ENCODE measurements at regions not wholly inside any gene's neighbourhood (a gene's known extent, or its start where the extent isn't known, plus 50 kb on each side); places are given as distances from the start of the nearest gene placed in this dataset.

DNA sequence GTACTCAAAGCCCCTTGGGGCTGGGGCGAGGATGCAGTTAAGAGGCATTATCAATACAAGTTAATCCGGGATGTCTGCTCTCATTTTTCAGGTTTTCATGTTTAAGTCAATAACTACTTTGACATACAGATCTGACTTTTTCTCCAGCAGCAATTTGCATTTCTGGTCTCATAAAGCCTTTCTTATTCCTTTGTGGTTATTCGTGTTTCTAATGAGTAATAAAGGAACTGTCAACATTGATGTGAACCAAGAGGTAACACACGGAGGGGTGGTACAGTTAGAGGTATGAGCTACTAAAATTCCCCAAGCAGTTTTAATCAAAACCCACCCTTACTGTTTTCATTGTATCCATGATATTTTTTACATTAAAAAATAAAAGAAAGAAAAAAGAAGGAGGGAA, 138.0 kb upstream of the NFIB start:
- H3K9me3 Mint-ChIP-seq: no peaks in the 10 kb centered on the region
- DNase-seq (ENCODE audit: extremely low spot score, unreplicated experiment): no peak
- peaks cover 8% of the 10 kb centered on the region for H3K4me1 Mint-ChIP-seq (ENCODE audit: unreplicated experiment)
- H3K36me3 Mint-ChIP-seq: no peaks in the 10 kb centered on the region
- H3K27me3 Mint-ChIP-seq: no peaks in the 10 kb centered on the region
- no peak overlapping the region for H3K27ac Mint-ChIP-seq
- H3K4me3 Mint-ChIP-seq: no peak overlapping the region
- TF ChIP-seq CTCF (conservative IDR thresholded peaks at IDR 0.05): no peak

GRCh38 chr9:14447103-14447502, 133.2 kb upstream of the NFIB start:
- H3K4me3 Mint-ChIP-seq: no peak overlapping the region
- DNase-seq (ENCODE audit: extremely low spot score, unreplicated experiment): no peak
- no peak overlapping the region for H3K27ac Mint-ChIP-seq
- no peaks in the 10 kb centered on the region for H3K27me3 Mint-ChIP-seq
- no peaks in the 10 kb centered on the region for H3K4me1 Mint-ChIP-seq (ENCODE audit: unreplicated experiment)
- no peak for TF ChIP-seq CTCF (conservative IDR thresholded peaks at IDR 0.05)
- H3K36me3 Mint-ChIP-seq: no peaks in the 10 kb centered on the region
- peaks cover 2% of the 10 kb centered on the region for H3K9me3 Mint-ChIP-seq

DNA sequence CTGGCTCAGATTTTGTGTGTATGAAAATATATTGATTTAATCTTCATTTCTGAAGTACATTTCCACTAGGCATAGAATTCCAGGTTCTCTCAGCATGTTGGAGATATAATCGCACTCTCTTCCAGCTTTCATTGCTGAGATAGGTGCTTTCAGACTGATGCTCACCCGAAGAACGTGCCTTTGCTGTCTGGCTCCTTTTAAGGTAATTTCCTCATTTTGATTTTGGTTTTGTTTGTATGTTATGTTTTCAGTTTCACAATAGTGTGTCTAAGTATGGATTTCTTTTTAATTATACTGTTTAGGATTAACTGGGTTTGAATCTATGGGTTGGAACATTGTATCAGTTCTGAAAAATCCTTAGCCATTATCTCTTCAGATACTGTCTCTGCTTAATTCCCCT, 132.0 kb upstream of the NFIB start:
- Mint-ChIP-seq H3K27me3 (no peaks in the 10 kb centered on the region), H3K9me3 (peaks cover 3% of the 10 kb centered on the region), H3K36me3 (no peaks in the 10 kb centered on the region), H3K4me3 (no peak overlapping the region), H3K27ac (no peak overlapping the region), H3K4me1 (ENCODE audit: unreplicated experiment) (peaks cover 5% of the 10 kb centered on the region)
- no peak for TF ChIP-seq CTCF (conservative IDR thresholded peaks at IDR 0.05)
- DNase-seq (ENCODE audit: extremely low spot score, unreplicated experiment): no peak

- TF ChIP-seq CTCF (conservative IDR thresholded peaks at IDR 0.05): no peak
- no peaks in the 10 kb centered on the region for H3K36me3 Mint-ChIP-seq
These were observed 129.0 kb upstream of the NFIB start for GRCh38 chr9:14442956-14443355.

DNA sequence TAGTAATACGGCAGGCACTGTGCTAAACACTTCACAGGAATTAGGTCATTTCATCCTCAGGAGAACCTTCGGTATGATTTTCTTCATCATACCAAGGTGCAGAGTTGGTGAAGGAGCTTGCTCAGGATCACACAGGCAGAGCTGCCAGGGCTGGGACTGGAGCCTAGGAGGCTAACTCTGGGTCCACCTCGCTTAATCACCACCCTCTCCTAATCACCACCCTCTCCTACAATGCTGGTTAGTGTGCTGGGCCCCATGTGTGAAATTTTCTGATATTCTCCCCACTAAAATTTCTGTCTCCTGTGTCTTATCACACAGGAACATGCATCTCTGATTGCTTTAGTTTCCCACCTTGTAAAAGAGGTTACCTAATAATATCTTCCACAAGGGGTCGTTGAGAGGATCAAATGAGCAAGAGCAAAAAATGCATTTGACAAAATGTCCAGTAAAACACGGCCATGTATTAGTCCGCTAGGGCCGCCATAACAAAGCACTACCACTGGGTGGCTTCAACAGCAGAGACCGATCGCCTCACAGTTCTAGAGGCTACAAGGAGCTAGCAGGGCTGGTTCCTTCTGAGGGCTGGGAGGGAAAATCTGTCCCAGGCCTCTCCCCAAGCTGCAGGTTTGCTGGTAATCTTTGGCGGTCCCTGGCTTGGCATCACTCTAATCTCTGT, 128.2 kb upstream of the NFIB start:
- Mint-ChIP-seq H3K27me3 (peaks cover 4% of the 10 kb centered on the region), H3K4me1 (ENCODE audit: unreplicated experiment) (peaks cover 16% of the 10 kb centered on the region)

More at GRCh38 chr9:14442956-14443355, 129.0 kb upstream of the NFIB start:
- H3K27me3 Mint-ChIP-seq: peaks cover under 1% of the 10 kb centered on the region
- peaks cover 3% of the 10 kb centered on the region for H3K9me3 Mint-ChIP-seq
- H3K4me3 Mint-ChIP-seq: no peak overlapping the region
- H3K4me1 Mint-ChIP-seq (ENCODE audit: unreplicated experiment): peaks cover 8% of the 10 kb centered on the region
- DNase-seq (ENCODE audit: extremely low spot score, unreplicated experiment): no peak
- H3K27ac Mint-ChIP-seq: no peak overlapping the region

More for the DNA sequence above, 128.2 kb upstream of the NFIB start:
- Mint-ChIP-seq H3K4me3 (no peak overlapping the region), H3K36me3 (no peaks in the 10 kb centered on the region), H3K9me3 (peaks cover 3% of the 10 kb centered on the region), H3K27ac (no peak overlapping the region)
- no peak for DNase-seq (ENCODE audit: extremely low spot score, unreplicated experiment)
- TF ChIP-seq CTCF (conservative IDR thresholded peaks at IDR 0.05): peak; percentile 66
